Mammary epithelial cell (primary cell): ENCODE measurements at regions not wholly inside any gene's neighbourhood (a gene's known extent, or its start where the extent isn't known, plus 50 kb on each side); places are given as distances from the start of the nearest gene placed in this dataset.

ENCODE experiments used
- CTCF ChIP-seq, 2 donors: IDR thresholded peaks in 1 of 2; conservative IDR thresholded peaks in 1 of 2; 2 replicates each; pipeline ENCODE4 v1.5.1; 2011 to 2012; ENCODE audit warnings: inconsistent platforms in 2 of 2, low read length in 2 of 2, mild to moderate bottlenecking in 2 of 2, control low read depth in 1 of 2, low read depth in 1 of 2; ENCODE audit not compliant: insufficient read depth in 1 of 2; ENCODE audit errors: extremely low read depth in 1 of 2
- EZH2 ChIP-seq: IDR thresholded peaks from 2 replicates; pipeline ENCODE4 v1.6.1; 2012; ENCODE audit warnings: low read length, inconsistent platforms, borderline replicate concordance

- TF ChIP-seq CTCF (conservative IDR thresholded peaks at IDR 0.05 in 1 of 2, IDR thresholded peaks at IDR 0.05 in 1 of 2; ENCODE audit: extremely low read depth in 1 of 2, insufficient read depth in 1 of 2, low read depth in 1 of 2, low read length in 2 of 2) (no peak), EZH2 (no peak)
Measured at GRCh38 chr9:652914-653313, 188.6 kb upstream of the DMRT1 start.
